A549 (cell line): ENCODE measurements at regions not wholly inside any gene's neighbourhood (a gene's known extent, or its start where the extent isn't known, plus 50 kb on each side); places are given as distances from the start of the nearest gene placed in this dataset.

ENCODE experiments used
- ATAC-seq, 2 experiments: fragments of 200-7000 bp in 1 of 2; fragments of >200 bp in 1 of 2; cut with Nextera tagmentation in 1 of 2; cut with Tn5 transposase in 1 of 2; 3 replicates each; pipeline versions ENCODE4 v1.8.0 to v1.9.1; 2018 to 2020; ENCODE audit warnings: mild to moderate bottlenecking in 1 of 2, moderate library complexity in 1 of 2
- CTCF ChIA-PET: fragments of 300-600 bp; sonication (Branson Sonifier 250); formaldehyde crosslinking; extraction: SDS; loops from one replicate; lab custom pipeline; 2021; ENCODE audit warnings: antibody characterized with exemption, inconsistent platforms; lab: Yijun Ruan, JAX
- POLR2A ChIA-PET: fragments of 350-600 bp; formaldehyde crosslinking; extraction: SDS; loops from one replicate; lab custom pipeline; 2021; ENCODE audit warnings: antibody characterized with exemption, inconsistent platforms; lab: Yijun Ruan, JAX
- DNase-seq, 2 experiments: peaks; one replicate each; pipeline versions ENCODE4 v3.0.0 to v3.0.0-alpha.2; 2011 to 2016; ENCODE audit warnings: low read depth in 1 of 2, low spot score in 1 of 2
- FAIRE-seq: peaks from 2 replicates; lab custom pipeline; 2011; peaks lifted over from hg19 to GRCh38; lab: Jason Lieb, UNC
- H3K27ac ChIP-seq, 2 experiments: fragments of >200 bp; sonication (Bioruptor Twin); formaldehyde crosslinking; 3 replicates each; pipeline ENCODE4 v1.5.1; 2016 to 2017
- H3K4me1 ChIP-seq: fragments of >200 bp; sonication (Bioruptor Twin); formaldehyde crosslinking; 3 replicates; pipeline ENCODE4 v1.6.1; 2016
- H3K4me2 ChIP-seq: fragments of >200 bp; sonication (Bioruptor Twin); formaldehyde crosslinking; 3 replicates; pipeline ENCODE4 v1.6.1; 2016
- H3K4me3 ChIP-seq: fragments of >200 bp; sonication (Bioruptor Twin); formaldehyde crosslinking; 3 replicates; pipeline ENCODE4 v1.5.1; 2016
- H3K9me3 ChIP-seq: fragments of >200 bp; sonication (Bioruptor Twin); formaldehyde crosslinking; 3 replicates; pipeline ENCODE4 v1.6.1; 2016
- CEBPB ChIP-seq, 2 experiments: fragments of >200 bp in 1 of 2; sonication (Bioruptor Twin) in 1 of 2; formaldehyde crosslinking in 1 of 2; IDR thresholded peaks; 2 replicates each; pipeline ENCODE4 v1.6.1; 2012 to 2016
- CHD4 ChIP-seq: fragments of 200-600 bp; sonication (generic); IDR thresholded peaks from 2 replicates; pipeline ENCODE4 v1.6.1; 2016; ENCODE audit warnings: antibody characterized with exemption, mild to moderate bottlenecking, borderline replicate concordance
- EP300 ChIP-seq, 2 experiments: fragments of >200 bp; sonication (Bioruptor Twin); formaldehyde crosslinking; IDR thresholded peaks; 2 replicates in 1 of 2; 3 replicates in 1 of 2; pipeline ENCODE4 v1.6.1; 2016 to 2017
- FOSB ChIP-seq: fragments of 250-450 bp; sonication (Bioruptor Pico); IDR thresholded peaks from 2 replicates; pipeline ENCODE4 v1.5.0; 2020; ENCODE audit warnings: mild to moderate bottlenecking, moderate library complexity
- FOSL2 ChIP-seq, 2 experiments: fragments of 450-650 bp in 1 of 2; fragments of >200 bp in 1 of 2; sonication (Bioruptor Twin) in 1 of 2; formaldehyde crosslinking; IDR thresholded peaks; 2 replicates each; pipeline versions ENCODE4 v1.5.0 to v1.6.1; 2016 to 2020; ENCODE audit warnings: mild to moderate bottlenecking in 1 of 2, moderate library complexity in 1 of 2
- FOXS1 ChIP-seq: fragments of 250-450 bp; sonication (Bioruptor Pico); IDR thresholded peaks from 2 replicates; pipeline ENCODE4 v1.5.0; 2020; ENCODE audit warnings: mild to moderate bottlenecking, moderate library complexity
- GATA3 ChIP-seq: IDR thresholded peaks from 2 replicates; pipeline ENCODE4 v1.6.1; 2012; ENCODE audit warnings: borderline replicate concordance
- HEYL ChIP-seq: fragments of 250-450 bp; sonication (Bioruptor Pico); IDR thresholded peaks from 2 replicates; pipeline ENCODE4 v1.8.0; 2021; ENCODE audit warnings: mild to moderate bottlenecking, moderate library complexity
- HOXB13 ChIP-seq: fragments of 250-450 bp; sonication (Bioruptor Pico); IDR thresholded peaks from 2 replicates; pipeline ENCODE4 v1.5.0; 2020; ENCODE audit warnings: low read depth, mild to moderate bottlenecking, moderate library complexity
- JUNB ChIP-seq: fragments of >200 bp; sonication (Bioruptor Twin); formaldehyde crosslinking; IDR thresholded peaks from 2 replicates; pipeline ENCODE4 v1.6.1; 2016
- MAZ ChIP-seq: fragments of 150-350 bp; IDR thresholded peaks from 2 replicates; pipeline ENCODE4 v1.6.1; 2014; ENCODE audit warnings: antibody characterized with exemption, low read depth, low read length, borderline replicate concordance
- MYC ChIP-seq: IDR thresholded peaks from 2 replicates; pipeline ENCODE4 v1.6.1; 2012; ENCODE audit warnings: mild to moderate bottlenecking, inconsistent platforms, low read length, improper control_type of control experiment, borderline replicate concordance
- PHF8 ChIP-seq: fragments of 200-600 bp; sonication (generic); IDR thresholded peaks from 2 replicates; pipeline ENCODE4 v1.6.1; 2016; ENCODE audit warnings: low read depth, mild to moderate bottlenecking, antibody characterized with exemption, moderate library complexity, borderline replicate concordance
- RARB ChIP-seq: fragments of 250-450 bp; sonication (Bioruptor Pico); IDR thresholded peaks from 2 replicates; pipeline ENCODE4 v1.8.0; 2021; ENCODE audit warnings: mild to moderate bottlenecking, moderate library complexity
- RFX5 ChIP-seq: fragments of 450-650 bp; IDR thresholded peaks from 2 replicates; pipeline ENCODE4 v1.7.1; 2014; ENCODE audit warnings: antibody characterized with exemption, mild to moderate bottlenecking, moderate library complexity
- SMC3 ChIP-seq: fragments of >200 bp; sonication (Bioruptor Twin); formaldehyde crosslinking; IDR thresholded peaks from 3 replicates; pipeline ENCODE4 v1.6.1; 2018; ENCODE audit warnings: inconsistent platforms
- ZFP36 ChIP-seq: fragments of 450-650 bp; IDR thresholded peaks from 2 replicates; pipeline ENCODE4 v1.6.1; 2014; ENCODE audit warnings: borderline replicate concordance; ENCODE audit not compliant: partially characterized antibody
- ZSCAN20 ChIP-seq: fragments of 250-450 bp; sonication (Bioruptor Pico); IDR thresholded peaks from 2 replicates; pipeline ENCODE4 v1.8.0; 2022; ENCODE audit warnings: mild to moderate bottlenecking, moderate library complexity
- WGBS: methylation state at CpG from one replicate; pipeline ENCODE4 v1.1.6; 2017; ENCODE audit errors: missing lambda C conversion rate; 5-methylcytosine and 5-hydroxymethylcytosine counted together
- TF ChIP-seq, protein P1 (sequence below): fragments of 250-450 bp; sonication (Bioruptor Pico); IDR thresholded peaks from 2 replicates; pipeline ENCODE4 v1.5.0; 2020; ENCODE audit warnings: low read depth, mild to moderate bottlenecking, moderate library complexity
- TF ChIP-seq, protein P2 (sequence below): fragments of 200-600 bp; sonication (generic); IDR thresholded peaks from 2 replicates; pipeline ENCODE4 v1.6.1; 2016; ENCODE audit warnings: antibody characterized with exemption, mild to moderate bottlenecking, moderate library complexity
- TF ChIP-seq, protein P3 (sequence below): IDR thresholded peaks from 2 replicates; pipeline ENCODE4 v1.6.1; 2012; ENCODE audit warnings: low read depth, borderline replicate concordance
- TF ChIP-seq, protein P4 (sequence below): fragments of >200 bp; sonication (Bioruptor Twin); formaldehyde crosslinking; IDR thresholded peaks from 3 replicates; pipeline ENCODE4 v1.6.1; 2016
- TF ChIP-seq, protein P5 (sequence below): fragments of >200 bp; sonication (Bioruptor Twin); formaldehyde crosslinking; IDR thresholded peaks from 2 replicates; pipeline ENCODE4 v1.6.1; 2016

DNA sequence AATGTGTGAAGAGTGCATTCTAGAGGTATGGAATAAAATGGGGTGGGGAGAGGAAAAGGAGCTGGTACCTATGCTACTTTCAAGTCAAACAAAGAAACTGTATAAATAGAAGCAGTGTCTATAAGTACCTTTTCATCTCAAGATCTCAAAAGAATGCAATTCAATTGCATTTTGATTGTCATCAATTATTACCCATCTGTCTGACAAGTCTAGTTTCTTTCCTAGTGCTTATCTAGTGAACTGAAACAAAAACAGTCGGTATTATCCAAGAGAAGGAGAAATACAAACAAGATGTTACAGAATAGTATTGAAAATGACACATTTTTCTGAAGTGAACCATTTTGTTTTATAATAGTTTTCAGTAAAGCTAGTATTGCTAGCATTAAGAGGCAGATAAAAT is 754.5 kb upstream of the LRRN3 start (continued):
- TF ChIP-seq, protein P1, sequence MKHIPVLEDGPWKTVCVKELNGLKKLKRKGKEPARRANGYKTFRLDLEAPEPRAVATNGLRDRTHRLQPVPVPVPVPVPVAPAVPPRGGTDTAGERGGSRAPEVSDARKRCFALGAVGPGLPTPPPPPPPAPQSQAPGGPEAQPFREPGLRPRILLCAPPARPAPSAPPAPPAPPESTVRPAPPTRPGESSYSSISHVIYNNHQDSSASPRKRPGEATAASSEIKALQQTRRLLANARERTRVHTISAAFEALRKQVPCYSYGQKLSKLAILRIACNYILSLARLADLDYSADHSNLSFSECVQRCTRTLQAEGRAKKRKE (CRISPR knock-in tag) = no peak
- TF ChIP-seq CHD4 = no peak
- TF ChIP-seq CEBPB (IDR thresholded peaks at IDR 0.05) = no peak

DNA sequence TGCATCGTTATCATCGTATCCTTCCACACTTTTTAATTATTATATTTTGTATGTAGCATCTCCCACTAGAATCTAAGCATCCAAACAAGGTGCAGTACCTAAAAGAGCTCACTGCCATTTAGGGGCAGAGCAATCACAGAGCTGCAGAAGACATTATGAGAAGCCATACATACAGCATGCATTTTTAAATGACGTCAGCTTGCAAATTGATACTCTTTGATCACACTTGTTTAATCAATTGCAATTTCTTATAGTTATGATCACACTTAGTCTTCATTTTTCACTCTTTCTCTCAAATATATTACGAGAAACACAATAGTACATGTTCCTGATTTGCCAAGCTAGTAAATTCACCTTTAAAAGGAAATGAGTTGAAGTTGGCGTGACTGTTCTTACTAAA is 753.3 kb upstream of the LRRN3 start:
- no peak for ATAC-seq
- CTCF ChIA-PET = no interaction called here
- no peak overlapping the region for H3K27ac ChIP-seq

DNA sequence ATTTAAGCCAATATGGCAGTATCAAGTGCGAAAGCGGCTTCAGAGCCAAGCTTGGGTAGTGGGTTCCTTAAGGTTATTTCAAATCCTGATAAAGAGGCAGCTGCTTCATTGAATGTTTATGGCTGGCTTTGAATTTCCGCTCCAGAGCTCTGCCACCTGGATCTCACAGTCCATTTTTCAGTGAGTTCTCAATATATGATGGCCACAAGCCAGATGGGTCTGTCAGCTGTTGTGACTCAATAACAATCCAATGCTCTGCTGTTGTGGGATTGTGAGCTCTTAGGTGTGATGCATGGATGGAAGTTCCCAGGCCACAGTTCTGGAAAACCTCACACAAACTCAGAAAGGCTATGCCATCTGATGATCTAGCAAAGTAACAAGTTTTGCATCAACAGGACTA is 743.8 kb upstream of the LRRN3 start:
- DNase-seq = no peak
- no peak overlapping the region for H3K27ac ChIP-seq
- no peak overlapping the region for H3K4me3 ChIP-seq
- H3K9me3 ChIP-seq = no peaks in the 10 kb centered on the region
- 62% methylated on average over 3 of the region's 3 CpGs for WGBS
- no peak for ATAC-seq
- POLR2A ChIA-PET = interaction anchor here (0.5 kb wide), 1 partner anchor 10 kb away, joined by 3 read pairs; no protein-coding TSS in a partner anchor
- FAIRE-seq = no peak
- no peak overlapping the region for H3K4me2 ChIP-seq
- H3K4me1 ChIP-seq = no peaks in the 10 kb centered on the region
- CTCF ChIA-PET = interaction anchor here (1.0 kb wide), 1 partner anchor 12 kb away, joined by 3 read pairs; no protein-coding TSS in a partner anchor
- TF ChIP-seq MYC (no peak), PHF8 (no peak), MAZ (no peak), FOXS1 (no peak)
- TF ChIP-seq, protein P2, sequence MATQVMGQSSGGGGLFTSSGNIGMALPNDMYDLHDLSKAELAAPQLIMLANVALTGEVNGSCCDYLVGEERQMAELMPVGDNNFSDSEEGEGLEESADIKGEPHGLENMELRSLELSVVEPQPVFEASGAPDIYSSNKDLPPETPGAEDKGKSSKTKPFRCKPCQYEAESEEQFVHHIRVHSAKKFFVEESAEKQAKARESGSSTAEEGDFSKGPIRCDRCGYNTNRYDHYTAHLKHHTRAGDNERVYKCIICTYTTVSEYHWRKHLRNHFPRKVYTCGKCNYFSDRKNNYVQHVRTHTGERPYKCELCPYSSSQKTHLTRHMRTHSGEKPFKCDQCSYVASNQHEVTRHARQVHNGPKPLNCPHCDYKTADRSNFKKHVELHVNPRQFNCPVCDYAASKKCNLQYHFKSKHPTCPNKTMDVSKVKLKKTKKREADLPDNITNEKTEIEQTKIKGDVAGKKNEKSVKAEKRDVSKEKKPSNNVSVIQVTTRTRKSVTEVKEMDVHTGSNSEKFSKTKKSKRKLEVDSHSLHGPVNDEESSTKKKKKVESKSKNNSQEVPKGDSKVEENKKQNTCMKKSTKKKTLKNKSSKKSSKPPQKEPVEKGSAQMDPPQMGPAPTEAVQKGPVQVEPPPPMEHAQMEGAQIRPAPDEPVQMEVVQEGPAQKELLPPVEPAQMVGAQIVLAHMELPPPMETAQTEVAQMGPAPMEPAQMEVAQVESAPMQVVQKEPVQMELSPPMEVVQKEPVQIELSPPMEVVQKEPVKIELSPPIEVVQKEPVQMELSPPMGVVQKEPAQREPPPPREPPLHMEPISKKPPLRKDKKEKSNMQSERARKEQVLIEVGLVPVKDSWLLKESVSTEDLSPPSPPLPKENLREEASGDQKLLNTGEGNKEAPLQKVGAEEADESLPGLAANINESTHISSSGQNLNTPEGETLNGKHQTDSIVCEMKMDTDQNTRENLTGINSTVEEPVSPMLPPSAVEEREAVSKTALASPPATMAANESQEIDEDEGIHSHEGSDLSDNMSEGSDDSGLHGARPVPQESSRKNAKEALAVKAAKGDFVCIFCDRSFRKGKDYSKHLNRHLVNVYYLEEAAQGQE = no peak
- TF ChIP-seq, protein P3, sequence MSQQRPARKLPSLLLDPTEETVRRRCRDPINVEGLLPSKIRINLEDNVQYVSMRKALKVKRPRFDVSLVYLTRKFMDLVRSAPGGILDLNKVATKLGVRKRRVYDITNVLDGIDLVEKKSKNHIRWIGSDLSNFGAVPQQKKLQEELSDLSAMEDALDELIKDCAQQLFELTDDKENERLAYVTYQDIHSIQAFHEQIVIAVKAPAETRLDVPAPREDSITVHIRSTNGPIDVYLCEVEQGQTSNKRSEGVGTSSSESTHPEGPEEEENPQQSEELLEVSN = no peak
- TF ChIP-seq, protein P4, sequence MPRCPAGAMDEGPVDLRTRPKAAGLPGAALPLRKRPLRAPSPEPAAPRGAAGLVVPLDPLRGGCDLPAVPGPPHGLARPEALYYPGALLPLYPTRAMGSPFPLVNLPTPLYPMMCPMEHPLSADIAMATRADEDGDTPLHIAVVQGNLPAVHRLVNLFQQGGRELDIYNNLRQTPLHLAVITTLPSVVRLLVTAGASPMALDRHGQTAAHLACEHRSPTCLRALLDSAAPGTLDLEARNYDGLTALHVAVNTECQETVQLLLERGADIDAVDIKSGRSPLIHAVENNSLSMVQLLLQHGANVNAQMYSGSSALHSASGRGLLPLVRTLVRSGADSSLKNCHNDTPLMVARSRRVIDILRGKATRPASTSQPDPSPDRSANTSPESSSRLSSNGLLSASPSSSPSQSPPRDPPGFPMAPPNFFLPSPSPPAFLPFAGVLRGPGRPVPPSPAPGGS = no peak

More for the DNA sequence above, 753.3 kb upstream of the LRRN3 start:
- DNase-seq (no peak), FAIRE-seq (no peak)
- H3K4me1 ChIP-seq = no peaks in the 10 kb centered on the region
- no peak overlapping the region for H3K4me3 ChIP-seq
- H3K4me2 ChIP-seq = no peak overlapping the region
- 47% methylated on average over 5 of the region's 5 CpGs for WGBS
- POLR2A ChIA-PET = interaction anchor here (0.7 kb wide), 1 partner anchor 10 kb away, joined by 3 read pairs; no protein-coding TSS in a partner anchor
- no peaks in the 10 kb centered on the region for H3K9me3 ChIP-seq
- no peak for TF ChIP-seq HEYL (CRISPR knock-in tag)
- TF ChIP-seq, protein P5, sequence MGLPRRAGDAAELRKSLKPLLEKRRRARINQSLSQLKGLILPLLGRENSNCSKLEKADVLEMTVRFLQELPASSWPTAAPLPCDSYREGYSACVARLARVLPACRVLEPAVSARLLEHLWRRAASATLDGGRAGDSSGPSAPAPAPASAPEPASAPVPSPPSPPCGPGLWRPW = no peak
- TF ChIP-seq, protein P1 (CRISPR knock-in tag) = no peak
- no peak for TF ChIP-seq SMC3
- TF ChIP-seq ZSCAN20 (CRISPR knock-in tag) = no peak
- TF ChIP-seq RFX5 = no peak
- no peak for TF ChIP-seq FOSL2 (IDR thresholded peaks at IDR 0.05)
- no peak for TF ChIP-seq FOSL2 (CRISPR knock-in tag; IDR thresholded peaks at IDR 0.05)
- TF ChIP-seq EP300 (IDR thresholded peaks at IDR 0.05) = no peak
- TF ChIP-seq ZFP36 = no peak
- no peak for TF ChIP-seq PHF8
- TF ChIP-seq HOXB13 = no peak
- TF ChIP-seq RARB (CRISPR knock-in tag) = no peak
- no peak for TF ChIP-seq JUNB
- no peak for TF ChIP-seq FOSB (CRISPR knock-in tag)
- TF ChIP-seq GATA3 = no peak
- no peak for TF ChIP-seq CHD4
